DMS 273 (cell line): ENCODE measurements at regions not wholly inside any gene's neighbourhood (a gene's known extent, or its start where the extent isn't known, plus 50 kb on each side); places are given as distances from the start of the nearest gene placed in this dataset.
"Not testable (repeated sequence)": the region's sequence is repeated elsewhere in the genome, so short reads cannot be mapped to it uniquely, and the experiment has no call there.

Experiments
- DNase-seq: peaks from one replicate; lab custom pipeline; 2025; ENCODE audit not compliant: unreplicated experiment; lab: John Stamatoyannopoulos, UW

DNA sequence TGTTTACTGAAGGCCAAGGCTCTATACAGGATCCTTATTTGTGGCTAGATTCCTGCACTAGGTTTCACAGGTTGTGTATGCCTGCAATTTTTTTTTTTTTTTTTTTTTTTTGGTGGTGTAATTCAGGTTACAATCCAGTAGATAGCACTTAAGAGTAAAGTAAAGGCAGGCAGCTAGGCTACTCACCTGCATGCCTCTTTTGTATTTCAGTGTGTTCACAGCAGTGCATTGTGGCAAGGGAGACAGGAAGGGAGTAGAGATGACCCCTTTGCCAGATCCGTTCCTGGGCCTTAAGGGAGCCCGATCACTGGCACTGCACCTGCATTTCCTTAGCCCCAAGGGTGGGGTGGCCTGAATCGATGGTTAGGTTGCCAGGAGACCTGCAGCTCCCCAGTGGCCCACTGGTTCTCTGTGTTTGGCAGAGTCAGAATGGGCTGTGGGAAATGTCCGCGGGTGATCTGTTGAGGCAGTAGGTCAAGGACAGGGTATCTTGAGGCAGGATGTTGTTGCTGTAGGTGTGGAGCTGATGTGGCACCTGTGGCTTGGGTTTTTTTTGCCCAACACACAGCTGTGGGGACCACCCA, 374.9 kb upstream of the AADAT start:
- no peak for DNase-seq

DNA sequence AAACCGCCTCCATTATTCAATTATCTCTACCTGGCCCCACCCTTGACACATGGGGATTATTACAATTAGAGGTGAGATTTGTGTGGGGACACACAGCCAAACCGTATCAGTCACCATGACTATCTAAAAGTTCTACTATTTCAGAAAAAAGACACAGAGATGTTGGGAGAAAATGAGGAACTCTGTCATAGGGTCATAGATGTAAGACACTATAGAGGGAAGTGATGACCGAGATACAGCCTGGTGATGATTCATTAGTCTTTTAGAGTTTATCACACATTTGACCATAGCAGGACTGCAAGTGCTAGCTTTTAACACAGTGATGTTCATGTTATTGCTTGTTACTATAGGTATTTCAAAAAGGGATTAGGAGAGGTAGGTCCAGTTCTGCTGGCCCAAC, 357.0 kb upstream of the AADAT start:
- no peak for DNase-seq

DNA sequence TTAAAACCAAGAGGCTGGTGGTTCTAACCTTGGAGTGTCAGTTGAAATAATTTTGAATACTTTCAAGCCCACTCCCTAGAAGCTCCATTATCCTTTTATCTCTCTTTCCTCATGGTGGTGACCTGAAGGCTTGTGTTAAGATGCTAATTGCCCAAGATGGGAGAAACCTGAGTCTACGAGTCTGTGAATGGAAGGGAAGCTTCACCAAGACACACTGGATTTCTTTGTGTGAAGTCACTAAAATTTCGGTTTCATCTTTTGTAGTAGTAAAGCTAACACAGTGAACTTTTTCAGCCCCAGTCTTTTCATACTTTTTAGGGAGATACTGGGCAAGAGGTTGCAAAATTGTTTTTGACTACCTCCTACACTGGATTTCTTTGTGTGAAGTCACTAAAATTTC, 351.4 kb upstream of the AADAT start:
- not testable (repeated sequence) for DNase-seq

GRCh38 chr4:170428929-170429328, 339.2 kb upstream of the AADAT start:
- no peak for DNase-seq

DNA sequence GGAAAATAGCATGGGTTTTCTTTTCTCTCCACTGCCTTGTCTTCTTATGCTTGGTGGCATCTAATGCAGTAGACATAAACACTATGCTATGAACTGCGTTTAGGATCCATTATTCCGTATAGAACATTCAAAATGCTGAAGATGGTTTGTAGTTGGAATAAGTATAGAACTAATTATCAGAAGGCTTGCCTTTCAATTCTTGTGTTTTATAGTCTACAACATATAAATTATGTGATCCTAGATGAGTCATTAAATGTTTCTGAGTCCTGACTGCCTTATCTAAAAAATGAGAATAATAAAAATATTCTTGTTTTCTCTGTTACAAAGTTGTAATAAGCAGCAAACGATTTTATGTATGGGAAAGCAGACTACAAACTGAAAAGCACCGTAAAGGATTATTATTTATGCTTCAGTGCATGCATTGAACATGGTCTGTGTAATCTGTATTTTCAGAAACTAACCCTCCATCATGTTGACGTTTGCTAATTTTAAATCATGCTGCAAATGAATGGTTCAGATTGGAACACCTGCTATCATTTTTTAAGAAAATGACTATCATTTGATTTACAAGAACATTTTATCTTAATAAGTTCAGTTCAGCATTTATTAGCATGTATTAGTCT, 335.9 kb upstream of the AADAT start:
- no peak for DNase-seq

DNA sequence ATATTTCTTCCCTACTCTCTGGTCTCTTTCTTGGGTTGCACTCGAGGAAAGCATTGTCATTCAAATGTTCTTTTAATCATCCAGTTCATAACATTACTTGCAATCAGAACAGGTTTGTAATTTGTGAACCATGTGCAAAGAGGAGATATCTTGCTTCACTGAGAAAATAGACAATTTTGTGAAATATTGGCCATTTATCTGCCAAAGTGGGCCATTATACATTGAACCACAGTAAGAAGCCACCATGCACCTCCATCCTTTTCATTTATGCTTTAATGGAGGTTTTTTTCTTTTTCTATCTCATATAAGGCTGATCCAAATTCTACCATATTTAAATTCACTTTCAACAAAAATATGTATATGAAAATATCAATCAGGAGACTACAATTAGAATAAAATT, 335.3 kb upstream of the AADAT start:
- DNase-seq, result no peak

DNA sequence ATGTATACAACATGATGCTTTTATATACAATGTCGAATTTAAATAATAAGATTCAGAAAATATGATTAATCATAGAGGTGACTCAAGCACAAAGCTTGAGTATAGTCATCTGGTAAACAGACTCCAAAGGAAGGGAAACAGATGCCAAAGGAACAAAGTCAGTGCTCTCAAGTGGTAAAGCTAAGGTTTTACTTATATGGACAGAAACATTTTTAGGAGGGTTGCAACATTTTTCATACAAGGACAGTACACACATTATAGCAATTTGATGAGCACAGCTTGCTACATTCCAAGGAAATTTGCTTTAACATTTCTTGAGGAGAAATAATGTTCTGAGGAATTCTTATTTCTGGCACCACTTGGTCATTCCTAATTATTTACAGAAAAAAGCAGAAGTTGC, 333.4 kb upstream of the AADAT start:
- no peak for DNase-seq

GRCh38 chr4:170420255-170420693, 330.5 kb upstream of the AADAT start:
- no peak for DNase-seq

DNA sequence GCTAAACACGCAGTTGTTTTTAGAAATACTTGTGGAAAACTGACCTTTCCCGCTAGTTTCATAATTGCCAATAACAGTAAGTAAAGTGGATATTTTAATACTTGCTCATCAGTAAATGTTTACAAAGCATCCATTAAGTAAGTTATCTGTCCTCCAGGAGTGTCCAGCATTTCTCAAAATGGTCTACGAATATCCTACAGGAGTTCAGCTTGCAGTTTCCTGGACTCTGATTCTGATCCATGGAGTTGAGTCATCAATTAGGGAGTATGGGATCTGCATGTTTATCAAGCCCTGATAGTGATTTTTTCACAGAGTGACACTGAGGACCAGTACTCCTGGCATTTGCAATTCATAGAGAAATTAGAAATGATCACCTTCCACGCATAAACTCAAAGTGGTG, 325.2 kb upstream of the AADAT start:
- DNase-seq, result no peak

DNA sequence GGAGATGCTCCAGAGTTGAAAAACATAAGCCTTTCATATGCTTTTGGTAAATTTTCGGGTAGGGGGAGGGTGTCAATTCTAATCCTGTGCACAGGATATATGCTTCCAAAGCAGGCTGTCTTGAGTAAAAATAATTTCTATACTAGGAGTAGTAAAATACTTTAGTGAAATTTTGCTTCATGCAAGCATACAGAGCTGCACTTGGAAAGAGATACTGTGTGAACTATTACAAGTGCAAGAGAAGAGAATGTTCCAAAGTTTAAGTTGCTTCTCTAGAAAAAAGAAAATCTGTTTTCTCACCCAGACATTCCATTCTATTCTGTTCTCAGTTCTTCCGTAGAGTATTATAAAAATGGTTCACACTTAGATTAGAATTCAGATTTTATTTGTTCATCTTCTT, 324.6 kb upstream of the AADAT start:
- DNase-seq, result no peak

- DNase-seq, result peak; percentile 0
Measured at GRCh38 chr4:170413951-170414350, 324.2 kb upstream of the AADAT start.

GRCh38 chr4:170400361-170400760, 310.6 kb upstream of the AADAT start:
- no peak for DNase-seq

DNA sequence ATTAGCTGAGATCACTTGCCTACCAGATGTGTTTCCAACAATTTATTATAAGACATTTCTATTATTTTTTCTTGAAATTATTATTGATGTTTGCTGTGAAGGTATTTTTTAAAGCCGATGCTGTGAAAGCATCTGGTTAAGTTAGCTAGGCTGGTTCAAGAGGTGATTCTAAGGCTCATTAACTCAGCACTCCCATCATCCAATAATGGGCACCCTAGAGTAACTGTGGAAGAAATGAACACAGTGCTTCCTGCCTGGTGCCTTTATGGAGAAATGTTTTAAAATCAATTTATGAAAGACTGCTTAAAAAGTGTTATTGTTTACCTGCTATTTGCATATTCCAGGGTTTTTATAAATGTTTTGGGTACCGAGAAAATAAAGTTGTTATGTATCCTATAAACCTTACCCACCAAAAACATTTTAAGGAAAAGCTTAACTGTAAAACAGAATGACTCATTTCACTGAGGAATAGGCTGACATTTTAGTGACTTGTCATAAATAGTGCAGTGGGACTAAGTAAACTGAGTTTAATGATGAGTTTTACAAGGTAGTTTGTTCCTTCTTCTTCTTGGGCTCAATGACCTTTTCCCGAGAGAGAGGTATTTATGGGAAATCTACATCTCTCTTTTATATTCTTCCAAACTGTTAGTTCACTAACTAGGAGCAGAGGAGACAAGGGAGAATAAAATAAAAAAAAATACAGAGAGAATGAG, 310.0 kb upstream of the AADAT start:
- no peak for DNase-seq

DNA sequence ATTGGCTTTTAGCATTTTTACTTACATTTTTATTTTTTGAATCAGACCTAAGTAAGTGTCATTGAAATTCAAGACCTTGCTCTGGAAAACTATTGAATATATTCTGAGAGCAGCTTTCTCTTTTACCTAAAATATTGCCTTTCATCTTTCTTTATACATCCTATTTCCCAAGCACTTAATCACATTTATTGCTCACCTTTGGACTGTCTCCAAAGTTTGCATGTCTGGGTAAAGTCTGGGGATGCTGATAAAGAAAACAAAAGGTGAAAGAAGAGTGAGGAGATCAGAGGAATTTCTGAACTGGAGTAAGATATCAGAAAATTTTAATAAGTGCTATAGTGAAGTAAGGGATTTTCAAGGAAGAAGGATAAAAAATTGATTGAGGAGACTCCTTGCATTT, 308.5 kb upstream of the AADAT start:
- no peak for DNase-seq

GRCh38 chr4:170395773-170396172, 306.0 kb upstream of the AADAT start:
- no peak for DNase-seq

DNA sequence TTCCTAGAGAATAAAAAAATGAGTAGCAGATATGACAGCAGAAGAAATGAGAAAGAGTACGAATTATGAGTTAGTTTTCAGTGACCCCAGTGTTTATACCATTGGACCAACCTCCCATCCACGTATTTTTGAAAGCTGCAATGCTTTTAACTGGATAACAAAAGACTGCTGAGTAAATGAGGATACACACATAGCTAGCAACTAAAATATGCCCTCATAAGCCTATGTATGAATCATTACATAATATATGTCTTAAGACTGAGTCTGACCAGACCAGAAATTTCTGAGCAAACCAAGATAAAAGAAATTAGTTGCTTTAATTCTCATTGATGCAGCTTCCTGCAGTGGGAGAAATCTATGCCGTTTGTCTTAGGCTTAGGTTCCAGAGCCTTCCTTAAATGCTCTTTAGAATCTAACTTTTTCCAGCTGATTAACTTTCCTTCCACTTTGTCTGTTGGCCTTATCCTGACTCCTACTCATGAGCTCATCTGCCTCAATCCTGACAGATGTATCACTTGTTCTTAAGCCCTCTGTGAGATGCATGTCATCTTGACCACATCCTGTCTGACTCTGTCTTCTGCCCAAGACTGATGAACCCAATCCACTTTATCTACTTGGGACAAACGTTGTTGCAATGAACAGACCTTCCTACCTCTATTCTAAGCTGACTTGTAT, 301.4 kb upstream of the AADAT start:
- DNase-seq, result no peak

DNA sequence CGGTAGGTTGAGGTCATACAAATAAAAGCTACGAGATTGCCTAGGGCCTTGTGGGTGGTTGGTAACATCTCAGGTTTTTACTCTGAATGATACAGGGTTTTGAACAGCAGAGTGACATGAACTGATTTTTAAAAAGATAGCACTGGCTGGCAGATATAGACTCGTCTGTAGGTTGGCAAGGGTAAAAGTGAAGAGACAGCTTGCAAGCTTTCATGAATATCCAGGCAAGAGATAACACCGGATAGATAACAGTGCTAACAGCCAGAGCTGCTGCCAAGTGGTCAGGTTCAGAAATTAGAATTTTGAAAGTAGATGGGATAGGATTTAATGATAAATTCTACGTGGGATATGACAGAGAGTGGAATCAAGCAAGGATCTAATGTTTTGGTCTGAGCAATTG, 299.7 kb upstream of the AADAT start:
- no peak for DNase-seq

DNA sequence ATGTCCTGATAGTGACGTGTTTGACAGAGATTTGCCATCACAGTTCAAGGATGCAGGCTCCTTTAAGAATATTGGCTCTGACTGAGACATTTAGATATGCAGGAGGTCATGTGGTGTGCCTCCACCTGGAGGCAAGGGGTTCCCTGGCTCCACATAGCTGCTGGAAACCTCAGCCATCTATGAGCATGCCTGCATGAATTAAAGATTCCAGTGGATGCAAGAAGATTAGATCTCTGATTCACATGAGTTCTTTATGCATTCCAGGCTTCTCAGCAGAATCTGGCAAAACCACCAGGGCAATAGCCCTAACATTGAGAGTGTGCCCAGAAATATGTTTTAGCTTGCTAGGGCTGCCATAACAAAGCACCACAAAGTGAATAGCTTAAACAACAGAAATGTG, 298.5 kb upstream of the AADAT start:
- DNase-seq, result no peak

DNA sequence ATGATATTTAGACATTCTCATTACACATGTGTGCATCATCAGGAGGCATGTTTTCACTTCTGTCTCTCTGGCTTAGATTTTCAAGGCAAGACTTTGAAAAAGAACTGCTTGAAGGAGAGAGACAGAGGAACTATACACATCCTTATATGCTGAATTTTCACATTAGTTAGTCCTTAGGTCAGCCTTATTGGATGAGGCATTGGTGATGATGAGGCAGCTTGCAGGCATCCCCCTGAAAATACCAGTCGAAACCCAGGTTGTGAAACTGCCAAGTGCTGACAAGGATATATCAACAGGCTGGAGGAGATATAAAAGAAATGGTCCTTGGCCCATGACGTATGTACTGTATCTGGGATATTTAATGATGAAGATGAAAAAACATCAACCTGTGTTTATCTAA, 297.2 kb upstream of the AADAT start:
- no peak for DNase-seq

- DNase-seq, result no peak
Measured at GRCh38 chr4:170386511-170386910, 296.8 kb upstream of the AADAT start.

- peak; percentile 46 for DNase-seq
Measured at GRCh38 chr4:170374770-170375169, 285.0 kb upstream of the AADAT start.

- no peak for DNase-seq
Measured at GRCh38 chr4:170348945-170349344, 259.2 kb upstream of the AADAT start.
